ENCODE measurements at regions not wholly inside any gene's neighbourhood (a gene's known extent, or its start where the extent isn't known, plus 50 kb on each side); places are given as distances from the start of the nearest gene placed in this dataset.

GRCh38 chr10:44020322-44021111 lies 364.4 kb downstream of the CXCL12 start:
- no peak for DNase-seq

GRCh38 chr10:44017483-44018145 lies 367.3 kb downstream of the CXCL12 start:
- no peak for DNase-seq

- DNase-seq, result no peak
Observed at GRCh38 chr10:44016589-44017482, 368.1 kb downstream of the CXCL12 start.

GRCh38 chr10:44015702-44016500 lies 367.2 kb upstream of the ZNF32 start:
- no peak for DNase-seq

GRCh38 chr10:44014644-44015250 lies 366.1 kb upstream of the ZNF32 start:
- no peak for DNase-seq

GRCh38 chr10:44013981-44014380 lies 365.3 kb upstream of the ZNF32 start:
- no peak for DNase-seq

- DNase-seq, result no peak
Observed at GRCh38 chr10:44012921-44013320, 364.2 kb upstream of the ZNF32 start.

- no peak for DNase-seq
Observed at GRCh38 chr10:44011603-44011981, 362.9 kb upstream of the ZNF32 start.

GRCh38 chr10:44010873-44011602 lies 362.4 kb upstream of the ZNF32 start:
- peak in 1 of 5 donors; percentile 30 for DNase-seq

GRCh38 chr10:44009891-44010632 lies 361.4 kb upstream of the ZNF32 start:
- no peak for DNase-seq

GRCh38 chr10:44008917-44009709 lies 360.4 kb upstream of the ZNF32 start:
- DNase-seq, result no peak

- no peak for DNase-seq
Observed at GRCh38 chr10:44008270-44008916, 359.7 kb upstream of the ZNF32 start.

- no peak for DNase-seq
Observed at GRCh38 chr10:44006771-44007170, 358.1 kb upstream of the ZNF32 start.

GRCh38 chr10:44005788-44006099 lies 357.1 kb upstream of the ZNF32 start:
- DNase-seq, result no peak

GRCh38 chr10:44004913-44005787 lies 356.5 kb upstream of the ZNF32 start:
- DNase-seq, result no peak

- no peak for DNase-seq
Observed at GRCh38 chr10:43998021-43998809, 349.5 kb upstream of the ZNF32 start.

GRCh38 chr10:43997330-43997729 lies 348.6 kb upstream of the ZNF32 start:
- DNase-seq, result no peak
